Activated B cell treated with CpG ODN at 0.5 μM for 24 hours (primary cell): ENCODE measurements at regions not wholly inside any gene's neighbourhood (a gene's known extent, or its start where the extent isn't known, plus 50 kb on each side); places are given as distances from the start of the nearest gene placed in this dataset.

ENCODE experiments used
- ATAC-seq: fragments of 200-7000 bp; cut with Tn5 transposase; one replicate; pipeline ENCODE4 v1.10.0; 2021; ENCODE audit warnings: low read depth, mild to moderate bottlenecking, moderate library complexity
- CTCF ChIA-PET: fragments of 350-600 bp; sonication (Branson Sonifier 250); formaldehyde crosslinking; loops from one replicate; lab custom pipeline; 2021; ENCODE audit warnings: antibody characterized with exemption; lab: Charles Lee
- POLR2A ChIA-PET: fragments of 350-600 bp; sonication (Branson Sonifier 250); formaldehyde crosslinking; loops from one replicate; lab custom pipeline; 2021; ENCODE audit warnings: antibody characterized with exemption; lab: Charles Lee
- DNase-seq: peaks from one replicate; pipeline ENCODE4 v3.0.0; 2022
- H3K27ac Mint-ChIP-seq: one replicate; pipeline ENCODE4 v1.8.0; 2020; ENCODE audit warnings: mixed read lengths
- H3K27me3 Mint-ChIP-seq: one replicate; pipeline ENCODE4 v1.8.0; 2021; ENCODE audit warnings: mixed read lengths
- H3K36me3 Mint-ChIP-seq: one replicate; pipeline ENCODE4 v1.8.0; 2021; ENCODE audit warnings: low read depth, mixed read lengths
- H3K4me1 Mint-ChIP-seq: one replicate; pipeline ENCODE4 v1.8.0; 2021; ENCODE audit warnings: mixed read lengths
- H3K4me3 Mint-ChIP-seq: one replicate; pipeline ENCODE4 v1.8.0; 2020; ENCODE audit warnings: mild to moderate bottlenecking, mixed read lengths
- H3K9me3 Mint-ChIP-seq: one replicate; pipeline ENCODE4 v1.8.0; 2020; ENCODE audit warnings: mixed read lengths
- intact Hi-C: fragments of 100-400 bp; cut with micrococcal nuclease; formaldehyde crosslinking; loops from one replicate; pipeline ENCODE4 v1.15.1; 2024
- TF ChIP-seq, protein P1 (sequence below): fragments of 200-600 bp; IDR thresholded peaks from one replicate; pipeline ENCODE4 v1.8.0; 2022; ENCODE audit warnings: antibody characterized with exemption, mild to moderate bottlenecking

DNA sequence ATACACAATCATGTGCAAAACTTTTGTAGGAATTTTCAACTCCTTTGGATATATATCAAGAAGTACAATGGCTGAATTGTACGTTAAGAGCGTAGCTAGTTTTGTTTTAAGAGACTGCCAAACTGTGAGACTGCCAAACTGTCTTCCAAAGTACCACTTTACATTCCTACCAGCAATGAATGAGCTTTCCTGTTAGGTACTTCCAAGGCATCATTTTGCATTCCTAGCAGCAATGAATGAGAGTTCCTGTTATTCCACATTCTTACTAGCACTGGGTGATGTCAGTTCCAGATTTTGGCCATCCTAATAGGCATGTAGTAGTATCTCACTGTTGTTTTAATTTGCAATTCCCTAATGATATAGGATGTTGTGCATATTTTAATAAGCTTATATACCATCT is 219.3 kb downstream of the KCNN2 start:
- Mint-ChIP-seq H3K4me1 (no peaks in the 10 kb centered on the region), H3K27ac (no peak overlapping the region), H3K4me3 (no peak overlapping the region), H3K9me3 (peaks cover 3% of the 10 kb centered on the region), H3K27me3 (no peaks in the 10 kb centered on the region), H3K36me3 (no peaks in the 10 kb centered on the region)
- intact Hi-C loops, result no loop called here
- CTCF ChIA-PET, result no interaction called here
- DNase-seq (no peak), ATAC-seq (no peak)
- TF ChIP-seq, protein P1, sequence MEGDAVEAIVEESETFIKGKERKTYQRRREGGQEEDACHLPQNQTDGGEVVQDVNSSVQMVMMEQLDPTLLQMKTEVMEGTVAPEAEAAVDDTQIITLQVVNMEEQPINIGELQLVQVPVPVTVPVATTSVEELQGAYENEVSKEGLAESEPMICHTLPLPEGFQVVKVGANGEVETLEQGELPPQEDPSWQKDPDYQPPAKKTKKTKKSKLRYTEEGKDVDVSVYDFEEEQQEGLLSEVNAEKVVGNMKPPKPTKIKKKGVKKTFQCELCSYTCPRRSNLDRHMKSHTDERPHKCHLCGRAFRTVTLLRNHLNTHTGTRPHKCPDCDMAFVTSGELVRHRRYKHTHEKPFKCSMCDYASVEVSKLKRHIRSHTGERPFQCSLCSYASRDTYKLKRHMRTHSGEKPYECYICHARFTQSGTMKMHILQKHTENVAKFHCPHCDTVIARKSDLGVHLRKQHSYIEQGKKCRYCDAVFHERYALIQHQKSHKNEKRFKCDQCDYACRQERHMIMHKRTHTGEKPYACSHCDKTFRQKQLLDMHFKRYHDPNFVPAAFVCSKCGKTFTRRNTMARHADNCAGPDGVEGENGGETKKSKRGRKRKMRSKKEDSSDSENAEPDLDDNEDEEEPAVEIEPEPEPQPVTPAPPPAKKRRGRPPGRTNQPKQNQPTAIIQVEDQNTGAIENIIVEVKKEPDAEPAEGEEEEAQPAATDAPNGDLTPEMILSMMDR, result no peak
- POLR2A ChIA-PET, result no interaction called here

DNA sequence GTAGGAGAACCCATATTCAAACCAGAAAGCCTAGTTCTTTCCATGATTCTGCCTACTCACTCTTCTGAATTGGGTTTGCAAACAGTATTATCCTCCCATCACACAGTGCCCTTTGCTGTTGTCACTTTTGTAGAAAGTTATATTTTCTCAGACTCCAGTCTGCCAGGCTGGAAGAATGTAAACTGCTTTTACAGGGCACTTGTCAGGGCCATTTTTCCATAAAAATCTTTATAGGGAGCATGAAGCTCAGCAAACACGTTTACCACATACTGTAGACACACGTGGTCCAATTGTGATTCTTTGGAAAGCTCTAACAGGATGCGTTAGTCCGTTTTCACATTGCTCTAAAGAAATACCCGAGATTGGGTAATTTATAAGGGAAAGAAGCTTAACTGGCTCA is 204.0 kb downstream of the KCNN2 start:
- H3K27ac Mint-ChIP-seq, result no peak overlapping the region
- no peak for DNase-seq
- TF ChIP-seq, protein P1, result no peak
- no peak for ATAC-seq
- intact Hi-C loops, result no loop called here
- H3K9me3 Mint-ChIP-seq, result peaks cover 8% of the 10 kb centered on the region
- POLR2A ChIA-PET, result no interaction called here
- no peaks in the 10 kb centered on the region for H3K36me3 Mint-ChIP-seq
- H3K4me1 Mint-ChIP-seq, result no peaks in the 10 kb centered on the region
- no peak overlapping the region for H3K4me3 Mint-ChIP-seq
- H3K27me3 Mint-ChIP-seq, result no peaks in the 10 kb centered on the region
- CTCF ChIA-PET, result no interaction called here

DNA sequence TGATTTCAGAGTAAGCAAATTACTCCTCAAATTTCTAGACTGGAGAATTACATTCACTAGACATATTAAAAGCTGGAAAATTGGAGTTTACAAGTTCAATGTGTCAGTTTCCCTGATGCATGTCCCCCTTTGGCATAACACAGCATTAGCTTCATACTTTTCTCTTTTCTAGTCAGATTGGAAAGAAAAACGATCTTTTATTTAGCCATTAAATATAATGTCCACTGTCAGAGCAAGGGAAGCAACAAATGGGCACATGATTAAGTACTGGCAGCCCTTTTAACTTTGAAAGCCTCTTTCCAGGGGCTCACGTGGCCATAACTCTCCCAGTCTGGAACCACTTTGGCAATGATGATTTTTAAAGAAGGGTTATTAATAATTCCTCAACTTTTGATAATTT is 203.3 kb downstream of the KCNN2 start:
- intact Hi-C loops, result no loop called here
- Mint-ChIP-seq H3K4me1 (no peaks in the 10 kb centered on the region), H3K27ac (no peak overlapping the region), H3K36me3 (no peaks in the 10 kb centered on the region), H3K27me3 (no peaks in the 10 kb centered on the region), H3K4me3 (no peak overlapping the region), H3K9me3 (peaks cover 5% of the 10 kb centered on the region)
- ChIA-PET CTCF (no interaction called here), POLR2A (no interaction called here)
- ATAC-seq (no peak), DNase-seq (no peak)
- TF ChIP-seq, protein P1, result no peak

DNA sequence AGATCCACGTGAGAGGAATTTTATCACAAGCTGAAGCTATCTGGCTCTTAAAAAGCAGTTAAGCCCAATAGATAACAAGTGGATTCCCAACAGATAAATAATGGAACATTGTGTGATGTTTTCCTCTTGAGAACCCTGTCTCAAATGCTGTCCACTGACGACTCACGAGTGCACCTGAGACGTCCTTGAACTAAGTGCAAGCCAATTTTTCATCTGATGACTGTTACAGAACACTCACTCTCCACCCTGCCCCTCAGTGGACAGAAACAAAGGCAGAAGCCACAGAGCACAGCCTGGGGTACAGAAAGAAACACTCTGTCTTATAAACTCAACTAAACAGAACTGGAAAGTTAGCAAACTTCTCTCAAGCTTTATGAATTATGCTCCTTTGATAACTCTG is 199.5 kb downstream of the KCNN2 start:
- Mint-ChIP-seq H3K27ac (no peak overlapping the region), H3K9me3 (peaks cover 2% of the 10 kb centered on the region), H3K36me3 (no peaks in the 10 kb centered on the region), H3K4me1 (no peaks in the 10 kb centered on the region), H3K4me3 (no peak overlapping the region), H3K27me3 (no peaks in the 10 kb centered on the region)
- ChIA-PET CTCF (no interaction called here), POLR2A (no interaction called here)
- TF ChIP-seq, protein P1, result no peak
- intact Hi-C loops, result no loop called here
- ATAC-seq (no peak), DNase-seq (no peak)
